WTC11 (cell line): ENCODE measurements at regions not wholly inside any gene's neighbourhood (a gene's known extent, or its start where the extent isn't known, plus 50 kb on each side); places are given as distances from the start of the nearest gene placed in this dataset.

Experiments used
- ATAC-seq: fragments of 200-7000 bp; cut with Tn5 transposase; 2 replicates; pipeline ENCODE4 v1.10.0; 2021; ENCODE audit warnings: mild to moderate bottlenecking, moderate library complexity
- CTCF ChIA-PET: fragments of 300-600 bp; sonication (Branson Sonifier 250); formaldehyde crosslinking; loops from one replicate; lab custom pipeline; 2021; ENCODE audit warnings: antibody characterized with exemption; lab: Charles Lee
- POLR2A ChIA-PET: fragments of 350-600 bp; sonication (Branson Sonifier 250); formaldehyde crosslinking; loops from one replicate; lab custom pipeline; 2021; ENCODE audit warnings: antibody characterized with exemption; lab: Charles Lee
- DNase-seq: peaks from one replicate; pipeline ENCODE4 v3.0.0; 2021; ENCODE audit warnings: low spot score
- H3K27ac Mint-ChIP-seq: 2 replicates; pipeline ENCODE4 v1.8.0; 2021; ENCODE audit warnings: mixed read lengths
- H3K27me3 Mint-ChIP-seq: 2 replicates; pipeline ENCODE4 v1.8.0; 2021; ENCODE audit warnings: low read depth, mild to moderate bottlenecking, moderate library complexity, mixed read lengths
- H3K36me3 Mint-ChIP-seq: 2 replicates; pipeline ENCODE4 v1.8.0; 2021; ENCODE audit warnings: mixed read lengths
- H3K4me1 Mint-ChIP-seq: 2 replicates; pipeline ENCODE4 v1.8.0; 2022; ENCODE audit warnings: mixed read lengths
- H3K4me3 Mint-ChIP-seq: 2 replicates; pipeline ENCODE4 v1.8.0; 2021; ENCODE audit warnings: mild to moderate bottlenecking, moderate library complexity, mixed read lengths
- H3K9me3 Mint-ChIP-seq: 2 replicates; pipeline ENCODE4 v1.8.0; 2021; ENCODE audit warnings: mixed read lengths
- ATF2 ChIP-seq: sonication (generic); formaldehyde crosslinking; IDR thresholded peaks from 2 replicates; pipeline ENCODE4 v1.8.1; 2022; ENCODE audit warnings: low read depth, missing genetic modification reagents, borderline replicate concordance
- ATF6 ChIP-seq: sonication (generic); formaldehyde crosslinking; IDR thresholded peaks from 2 replicates; pipeline ENCODE4 v1.8.1; 2023; ENCODE audit warnings: mild to moderate bottlenecking, missing genetic modification reagents
- ESRRA ChIP-seq: sonication (generic); formaldehyde crosslinking; IDR thresholded peaks from 2 replicates; pipeline ENCODE4 v1.8.1; 2022; ENCODE audit warnings: mild to moderate bottlenecking, missing genetic modification reagents, borderline replicate concordance
- GRHL2 ChIP-seq: fragments of 250-450 bp; sonication (Bioruptor Pico); IDR thresholded peaks from 2 replicates; pipeline ENCODE4 v1.8.0; 2022; ENCODE audit warnings: mild to moderate bottlenecking, moderate library complexity; ENCODE audit not compliant: insufficient replicate concordance, severe bottlenecking
- IRF1 ChIP-seq: sonication (generic); formaldehyde crosslinking; IDR thresholded peaks from 2 replicates; pipeline ENCODE4 v1.8.0; 2023; ENCODE audit warnings: missing genetic modification reagents
- JAZF1 ChIP-seq: fragments of 250-450 bp; sonication (Bioruptor Pico); IDR thresholded peaks from 2 replicates; pipeline ENCODE4 v1.9.0; 2021; ENCODE audit warnings: moderate library complexity, mild to moderate bottlenecking, inconsistent platforms
- KAT7 ChIP-seq: sonication (generic); formaldehyde crosslinking; IDR thresholded peaks from 2 replicates; pipeline ENCODE4 v1.8.1; 2023; ENCODE audit warnings: missing genetic modification reagents, mild to moderate bottlenecking, borderline replicate concordance
- NFYB ChIP-seq: sonication (generic); formaldehyde crosslinking; conservative IDR thresholded peaks from 2 replicates; pipeline ENCODE4 v1.8.0; 2022; ENCODE audit warnings: low read depth, missing genetic modification reagents
- NR3C1 ChIP-seq: sonication (generic); formaldehyde crosslinking; conservative IDR thresholded peaks from 2 replicates; pipeline ENCODE4 v1.8.1; 2023; ENCODE audit warnings: low read depth, mild to moderate bottlenecking, missing genetic modification reagents
- OVOL2 ChIP-seq: fragments of 250-450 bp; sonication (Bioruptor Pico); IDR thresholded peaks from 2 replicates; pipeline ENCODE4 v1.9.0; 2021; ENCODE audit warnings: mild to moderate bottlenecking, borderline replicate concordance
- RELA ChIP-seq: sonication (generic); formaldehyde crosslinking; IDR thresholded peaks from 2 replicates; pipeline ENCODE4 v1.8.1; 2022; ENCODE audit warnings: missing genetic modification reagents, mild to moderate bottlenecking, borderline replicate concordance
- ZNF423 ChIP-seq: fragments of 250-450 bp; sonication (Bioruptor Pico); IDR thresholded peaks from 2 replicates; pipeline ENCODE4 v2.1.2; 2022; ENCODE audit warnings: mild to moderate bottlenecking, moderate library complexity
- TF ChIP-seq, protein P1 (sequence below): sonication (generic); formaldehyde crosslinking; conservative IDR thresholded peaks from 2 replicates; pipeline ENCODE4 v1.8.1; 2022; ENCODE audit warnings: mild to moderate bottlenecking, missing genetic modification reagents
- TF ChIP-seq, protein P2 (sequence below): sonication (generic); formaldehyde crosslinking; IDR thresholded peaks from 2 replicates; pipeline ENCODE4 v1.8.0; 2022; ENCODE audit warnings: missing genetic modification reagents
- TF ChIP-seq, protein P3 (sequence below): sonication (generic); formaldehyde crosslinking; conservative IDR thresholded peaks from 2 replicates; pipeline ENCODE4 v1.8.1; 2023; ENCODE audit warnings: mild to moderate bottlenecking, low read depth, missing genetic modification reagents, moderate library complexity
- TF ChIP-seq, protein P4 (sequence below): sonication (generic); formaldehyde crosslinking; IDR thresholded peaks from 2 replicates; pipeline ENCODE4 v1.8.1; 2023; ENCODE audit warnings: mild to moderate bottlenecking, missing genetic modification reagents, moderate library complexity
- TF ChIP-seq, protein P5 (sequence below): sonication (generic); formaldehyde crosslinking; IDR thresholded peaks from 2 replicates; pipeline ENCODE4 v1.8.0; 2023; ENCODE audit warnings: mild to moderate bottlenecking, missing genetic modification reagents

DNA sequence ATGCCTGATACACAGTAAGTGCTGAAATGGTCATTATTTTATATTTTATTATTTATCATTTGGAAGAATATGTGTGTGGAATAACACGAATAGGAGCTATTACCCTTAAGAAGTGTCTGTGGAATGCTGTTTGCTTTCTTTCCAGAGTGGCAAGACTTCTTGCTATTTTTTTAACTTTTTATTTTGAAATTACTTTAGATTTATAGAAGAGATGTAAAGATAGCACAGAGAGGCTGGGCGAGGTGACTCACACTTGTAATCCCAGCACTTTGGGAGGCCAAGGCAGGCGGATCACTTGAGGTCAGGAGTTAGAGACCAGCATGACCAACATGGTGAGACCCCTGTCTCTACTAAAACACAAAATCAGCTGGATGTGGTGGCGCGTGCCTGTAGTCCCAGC lies 58.9 kb upstream of the PAX6 start (continued):
- TF ChIP-seq NR3C1 (CRISPR knock-in tag), result no peak
- TF ChIP-seq ATF2 (CRISPR knock-in tag), result no peak

DNA sequence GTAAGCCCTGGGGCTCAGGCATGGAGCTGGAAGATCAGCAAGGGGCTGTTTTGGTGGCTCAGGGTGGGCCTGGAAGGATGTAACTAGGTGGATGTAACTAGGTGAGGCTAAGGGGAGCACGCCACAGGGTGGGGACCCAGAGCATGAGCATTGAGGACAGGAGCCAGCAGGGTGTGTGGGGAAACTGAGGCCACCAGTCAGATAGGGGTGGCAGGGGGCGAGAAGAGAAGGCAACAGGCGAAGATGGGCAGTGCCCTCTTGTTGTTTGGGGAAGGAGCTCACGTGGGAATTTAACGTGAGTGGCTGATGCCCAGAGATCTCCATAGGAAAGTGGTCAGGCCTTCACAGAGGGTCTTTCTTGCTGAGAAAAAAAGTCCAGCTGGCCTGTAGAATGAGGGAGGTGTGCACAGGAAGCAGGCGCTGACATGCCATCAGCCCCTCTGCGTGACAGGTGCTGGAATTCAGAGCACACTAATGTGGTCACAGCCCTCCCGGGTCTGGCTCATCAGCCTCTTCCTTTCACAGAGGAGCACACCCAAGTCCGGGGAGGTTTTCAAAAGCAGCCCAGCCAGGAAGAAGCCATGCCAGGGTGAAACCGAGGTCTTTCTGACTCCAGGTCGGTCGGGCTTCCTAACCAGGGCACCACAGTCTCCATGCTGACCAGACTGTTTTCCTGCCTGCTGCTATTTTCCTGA lies 54.6 kb upstream of the PAX6 start:
- no peak overlapping the region for H3K27ac Mint-ChIP-seq
- ChIA-PET CTCF (interaction anchor here (1.1 kb wide), 1 partner anchor 67 kb away, joined by 3 read pairs; no protein-coding TSS in a partner anchor), POLR2A (interaction anchor here (1.1 kb wide), 1 partner anchor 17 kb away, joined by 4 read pairs; no protein-coding TSS in a partner anchor)
- no peak for ATAC-seq
- H3K4me3 Mint-ChIP-seq, result no peak overlapping the region
- peaks cover 9% of the 10 kb centered on the region for H3K36me3 Mint-ChIP-seq
- peaks cover 28% of the 10 kb centered on the region for H3K4me1 Mint-ChIP-seq
- H3K9me3 Mint-ChIP-seq, result peaks cover 15% of the 10 kb centered on the region
- peaks cover 15% of the 10 kb centered on the region for H3K27me3 Mint-ChIP-seq
- no peak for DNase-seq
- TF ChIP-seq ATF6 (CRISPR knock-in tag) (no peak), JAZF1 (CRISPR knock-in tag) (no peak), ZNF423 (no peak), IRF1 (no peak), ATF2 (CRISPR knock-in tag) (no peak), RELA (CRISPR knock-in tag) (no peak), ESRRA (no peak), NFYB (CRISPR knock-in tag) (no peak), KAT7 (no peak), OVOL2 (CRISPR knock-in tag) (no peak), GRHL2 (CRISPR knock-in tag) (no peak)
- TF ChIP-seq, protein P1, sequence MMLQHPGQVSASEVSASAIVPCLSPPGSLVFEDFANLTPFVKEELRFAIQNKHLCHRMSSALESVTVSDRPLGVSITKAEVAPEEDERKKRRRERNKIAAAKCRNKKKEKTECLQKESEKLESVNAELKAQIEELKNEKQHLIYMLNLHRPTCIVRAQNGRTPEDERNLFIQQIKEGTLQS (CRISPR knock-in tag), result no peak
- TF ChIP-seq, protein P2, sequence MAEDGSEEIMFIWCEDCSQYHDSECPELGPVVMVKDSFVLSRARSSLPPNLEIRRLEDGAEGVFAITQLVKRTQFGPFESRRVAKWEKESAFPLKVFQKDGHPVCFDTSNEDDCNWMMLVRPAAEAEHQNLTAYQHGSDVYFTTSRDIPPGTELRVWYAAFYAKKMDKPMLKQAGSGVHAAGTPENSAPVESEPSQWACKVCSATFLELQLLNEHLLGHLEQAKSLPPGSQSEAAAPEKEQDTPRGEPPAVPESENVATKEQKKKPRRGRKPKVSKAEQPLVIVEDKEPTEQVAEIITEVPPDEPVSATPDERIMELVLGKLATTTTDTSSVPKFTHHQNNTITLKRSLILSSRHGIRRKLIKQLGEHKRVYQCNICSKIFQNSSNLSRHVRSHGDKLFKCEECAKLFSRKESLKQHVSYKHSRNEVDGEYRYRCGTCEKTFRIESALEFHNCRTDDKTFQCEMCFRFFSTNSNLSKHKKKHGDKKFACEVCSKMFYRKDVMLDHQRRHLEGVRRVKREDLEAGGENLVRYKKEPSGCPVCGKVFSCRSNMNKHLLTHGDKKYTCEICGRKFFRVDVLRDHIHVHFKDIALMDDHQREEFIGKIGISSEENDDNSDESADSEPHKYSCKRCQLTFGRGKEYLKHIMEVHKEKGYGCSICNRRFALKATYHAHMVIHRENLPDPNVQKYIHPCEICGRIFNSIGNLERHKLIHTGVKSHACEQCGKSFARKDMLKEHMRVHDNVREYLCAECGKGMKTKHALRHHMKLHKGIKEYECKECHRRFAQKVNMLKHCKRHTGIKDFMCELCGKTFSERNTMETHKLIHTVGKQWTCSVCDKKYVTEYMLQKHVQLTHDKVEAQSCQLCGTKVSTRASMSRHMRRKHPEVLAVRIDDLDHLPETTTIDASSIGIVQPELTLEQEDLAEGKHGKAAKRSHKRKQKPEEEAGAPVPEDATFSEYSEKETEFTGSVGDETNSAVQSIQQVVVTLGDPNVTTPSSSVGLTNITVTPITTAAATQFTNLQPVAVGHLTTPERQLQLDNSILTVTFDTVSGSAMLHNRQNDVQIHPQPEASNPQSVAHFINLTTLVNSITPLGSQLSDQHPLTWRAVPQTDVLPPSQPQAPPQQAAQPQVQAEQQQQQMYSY, result no peak
- TF ChIP-seq, protein P3, sequence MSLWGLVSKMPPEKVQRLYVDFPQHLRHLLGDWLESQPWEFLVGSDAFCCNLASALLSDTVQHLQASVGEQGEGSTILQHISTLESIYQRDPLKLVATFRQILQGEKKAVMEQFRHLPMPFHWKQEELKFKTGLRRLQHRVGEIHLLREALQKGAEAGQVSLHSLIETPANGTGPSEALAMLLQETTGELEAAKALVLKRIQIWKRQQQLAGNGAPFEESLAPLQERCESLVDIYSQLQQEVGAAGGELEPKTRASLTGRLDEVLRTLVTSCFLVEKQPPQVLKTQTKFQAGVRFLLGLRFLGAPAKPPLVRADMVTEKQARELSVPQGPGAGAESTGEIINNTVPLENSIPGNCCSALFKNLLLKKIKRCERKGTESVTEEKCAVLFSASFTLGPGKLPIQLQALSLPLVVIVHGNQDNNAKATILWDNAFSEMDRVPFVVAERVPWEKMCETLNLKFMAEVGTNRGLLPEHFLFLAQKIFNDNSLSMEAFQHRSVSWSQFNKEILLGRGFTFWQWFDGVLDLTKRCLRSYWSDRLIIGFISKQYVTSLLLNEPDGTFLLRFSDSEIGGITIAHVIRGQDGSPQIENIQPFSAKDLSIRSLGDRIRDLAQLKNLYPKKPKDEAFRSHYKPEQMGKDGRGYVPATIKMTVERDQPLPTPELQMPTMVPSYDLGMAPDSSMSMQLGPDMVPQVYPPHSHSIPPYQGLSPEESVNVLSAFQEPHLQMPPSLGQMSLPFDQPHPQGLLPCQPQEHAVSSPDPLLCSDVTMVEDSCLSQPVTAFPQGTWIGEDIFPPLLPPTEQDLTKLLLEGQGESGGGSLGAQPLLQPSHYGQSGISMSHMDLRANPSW (CRISPR knock-in tag), result no peak
- TF ChIP-seq, protein P4, sequence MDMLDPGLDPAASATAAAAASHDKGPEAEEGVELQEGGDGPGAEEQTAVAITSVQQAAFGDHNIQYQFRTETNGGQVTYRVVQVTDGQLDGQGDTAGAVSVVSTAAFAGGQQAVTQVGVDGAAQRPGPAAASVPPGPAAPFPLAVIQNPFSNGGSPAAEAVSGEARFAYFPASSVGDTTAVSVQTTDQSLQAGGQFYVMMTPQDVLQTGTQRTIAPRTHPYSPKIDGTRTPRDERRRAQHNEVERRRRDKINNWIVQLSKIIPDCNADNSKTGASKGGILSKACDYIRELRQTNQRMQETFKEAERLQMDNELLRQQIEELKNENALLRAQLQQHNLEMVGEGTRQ (CRISPR knock-in tag), result no peak
- TF ChIP-seq, protein P5, sequence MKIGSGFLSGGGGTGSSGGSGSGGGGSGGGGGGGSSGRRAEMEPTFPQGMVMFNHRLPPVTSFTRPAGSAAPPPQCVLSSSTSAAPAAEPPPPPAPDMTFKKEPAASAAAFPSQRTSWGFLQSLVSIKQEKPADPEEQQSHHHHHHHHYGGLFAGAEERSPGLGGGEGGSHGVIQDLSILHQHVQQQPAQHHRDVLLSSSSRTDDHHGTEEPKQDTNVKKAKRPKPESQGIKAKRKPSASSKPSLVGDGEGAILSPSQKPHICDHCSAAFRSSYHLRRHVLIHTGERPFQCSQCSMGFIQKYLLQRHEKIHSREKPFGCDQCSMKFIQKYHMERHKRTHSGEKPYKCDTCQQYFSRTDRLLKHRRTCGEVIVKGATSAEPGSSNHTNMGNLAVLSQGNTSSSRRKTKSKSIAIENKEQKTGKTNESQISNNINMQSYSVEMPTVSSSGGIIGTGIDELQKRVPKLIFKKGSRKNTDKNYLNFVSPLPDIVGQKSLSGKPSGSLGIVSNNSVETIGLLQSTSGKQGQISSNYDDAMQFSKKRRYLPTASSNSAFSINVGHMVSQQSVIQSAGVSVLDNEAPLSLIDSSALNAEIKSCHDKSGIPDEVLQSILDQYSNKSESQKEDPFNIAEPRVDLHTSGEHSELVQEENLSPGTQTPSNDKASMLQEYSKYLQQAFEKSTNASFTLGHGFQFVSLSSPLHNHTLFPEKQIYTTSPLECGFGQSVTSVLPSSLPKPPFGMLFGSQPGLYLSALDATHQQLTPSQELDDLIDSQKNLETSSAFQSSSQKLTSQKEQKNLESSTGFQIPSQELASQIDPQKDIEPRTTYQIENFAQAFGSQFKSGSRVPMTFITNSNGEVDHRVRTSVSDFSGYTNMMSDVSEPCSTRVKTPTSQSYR, result no peak
